Activated T-cell treated with anti-CD3 and anti-CD28 coated beads, Interleukin-2, amount 50 U/mL, for 4 hours (primary cell): ENCODE measurements at regions not wholly inside any gene's neighbourhood (a gene's known extent, or its start where the extent isn't known, plus 50 kb on each side); places are given as distances from the start of the nearest gene placed in this dataset.
"Not testable (repeated sequence)": the region's sequence is repeated elsewhere in the genome, so short reads cannot be mapped to it uniquely, and the experiment has no call there.

ENCODE experiments used
- ATAC-seq, 2 donors: fragments of 200-7000 bp; cut with Tn5 transposase; one replicate each; pipeline ENCODE4 v1.10.0; 2021
- DNase-seq: peaks from one replicate; pipeline ENCODE4 v3.0.0-alpha.2; 2020
- H3K27me3 Mint-ChIP-seq: one replicate; pipeline ENCODE4 v1.8.0; 2021; ENCODE audit warnings: low read depth, mixed read lengths
- H3K36me3 Mint-ChIP-seq: one replicate; pipeline ENCODE4 v1.8.0; 2022; ENCODE audit warnings: mixed read lengths; ENCODE audit not compliant: insufficient read depth
- H3K4me1 Mint-ChIP-seq: one replicate; pipeline ENCODE4 v1.8.0; 2021; ENCODE audit warnings: low read depth, mixed read lengths
- H3K4me3 Mint-ChIP-seq: one replicate; pipeline ENCODE4 v1.8.0; 2021; ENCODE audit warnings: mild to moderate bottlenecking, moderate library complexity, mixed read lengths
- H3K9me3 Mint-ChIP-seq: one replicate; pipeline ENCODE4 v1.8.0; 2021; ENCODE audit warnings: mixed read lengths

GRCh38 chr3:20736287-20736852 is 550.4 kb upstream of the SGO1 start:
- ATAC-seq (no peak), DNase-seq (no peak)
- Mint-ChIP-seq H3K36me3 (no peaks in the 10 kb centered on the region), H3K9me3 (no peaks in the 10 kb centered on the region), H3K4me1 (no peaks in the 10 kb centered on the region), H3K27me3 (no peaks in the 10 kb centered on the region), H3K4me3 (no peak overlapping the region)

DNA sequence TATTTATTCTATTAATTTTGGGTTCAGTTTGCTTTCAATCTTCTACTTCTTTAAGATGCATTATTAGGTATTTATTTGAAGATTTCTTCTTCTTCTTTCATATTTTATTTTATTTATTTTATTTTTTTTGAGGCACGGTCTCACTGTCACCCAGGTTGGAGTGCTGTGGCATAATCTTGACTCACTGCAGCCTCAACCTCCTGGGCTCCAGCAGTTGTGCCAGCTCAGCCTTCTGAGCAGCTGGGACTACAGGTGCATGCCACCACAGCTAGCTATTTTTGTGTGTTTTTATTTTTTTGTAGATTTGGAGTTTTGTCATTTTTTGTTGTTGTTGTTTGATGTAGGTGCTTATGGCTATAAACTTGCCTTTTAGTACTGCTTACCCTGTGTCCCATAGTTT is 543.2 kb upstream of the SGO1 start:
- H3K36me3 Mint-ChIP-seq = no peaks in the 10 kb centered on the region
- H3K4me3 Mint-ChIP-seq = no peak overlapping the region
- ATAC-seq (no peak), DNase-seq (no peak)
- H3K9me3 Mint-ChIP-seq = peaks cover 30% of the 10 kb centered on the region
- no peaks in the 10 kb centered on the region for H3K27me3 Mint-ChIP-seq
- H3K4me1 Mint-ChIP-seq = no peaks in the 10 kb centered on the region

GRCh38 chr3:20726786-20727185 is 540.8 kb upstream of the SGO1 start:
- ATAC-seq (no peak), DNase-seq (no peak)
- peaks cover 38% of the 10 kb centered on the region for H3K9me3 Mint-ChIP-seq
- no peak overlapping the region for H3K4me3 Mint-ChIP-seq
- no peaks in the 10 kb centered on the region for H3K36me3 Mint-ChIP-seq
- no peaks in the 10 kb centered on the region for H3K4me1 Mint-ChIP-seq
- no peaks in the 10 kb centered on the region for H3K27me3 Mint-ChIP-seq

DNA sequence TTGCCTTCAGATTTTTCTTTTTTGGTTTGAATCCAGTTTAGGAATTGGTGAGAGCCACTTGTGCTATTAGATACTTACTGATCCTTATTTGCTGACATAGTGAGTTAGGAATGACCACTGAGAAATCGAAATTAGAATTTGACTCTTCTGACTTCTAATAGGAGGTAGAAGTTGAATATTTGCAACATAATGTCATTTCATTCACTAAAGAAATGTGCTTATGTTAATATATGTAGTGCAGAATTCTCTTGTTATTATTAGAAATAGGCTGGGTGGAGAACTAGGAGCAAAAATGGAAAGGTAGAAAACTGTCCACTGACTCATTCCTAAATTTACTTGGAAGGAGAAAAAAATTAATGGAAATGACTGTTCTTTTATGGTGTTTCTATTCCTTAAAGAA is 538.2 kb upstream of the SGO1 start:
- peaks cover 29% of the 10 kb centered on the region for H3K9me3 Mint-ChIP-seq
- H3K27me3 Mint-ChIP-seq = no peaks in the 10 kb centered on the region
- ATAC-seq (no peak), DNase-seq (no peak)
- no peaks in the 10 kb centered on the region for H3K4me1 Mint-ChIP-seq
- no peaks in the 10 kb centered on the region for H3K36me3 Mint-ChIP-seq
- H3K4me3 Mint-ChIP-seq = no peak overlapping the region

- not testable (repeated sequence) for H3K4me3 Mint-ChIP-seq, H3K27me3 Mint-ChIP-seq, H3K4me1 Mint-ChIP-seq, ATAC-seq, DNase-seq, H3K36me3 Mint-ChIP-seq
- peaks cover 22% of the 10 kb centered on the region for H3K9me3 Mint-ChIP-seq
Observed at GRCh38 chr3:20716425-20716824, 530.4 kb upstream of the SGO1 start.

- DNase-seq (no peak), ATAC-seq (no peak)
- Mint-ChIP-seq H3K4me3 (no peak overlapping the region), H3K27me3 (no peaks in the 10 kb centered on the region), H3K4me1 (no peaks in the 10 kb centered on the region), H3K9me3 (peaks cover 26% of the 10 kb centered on the region), H3K36me3 (no peaks in the 10 kb centered on the region)
Observed at GRCh38 chr3:20701641-20702040, 515.6 kb upstream of the SGO1 start.

DNA sequence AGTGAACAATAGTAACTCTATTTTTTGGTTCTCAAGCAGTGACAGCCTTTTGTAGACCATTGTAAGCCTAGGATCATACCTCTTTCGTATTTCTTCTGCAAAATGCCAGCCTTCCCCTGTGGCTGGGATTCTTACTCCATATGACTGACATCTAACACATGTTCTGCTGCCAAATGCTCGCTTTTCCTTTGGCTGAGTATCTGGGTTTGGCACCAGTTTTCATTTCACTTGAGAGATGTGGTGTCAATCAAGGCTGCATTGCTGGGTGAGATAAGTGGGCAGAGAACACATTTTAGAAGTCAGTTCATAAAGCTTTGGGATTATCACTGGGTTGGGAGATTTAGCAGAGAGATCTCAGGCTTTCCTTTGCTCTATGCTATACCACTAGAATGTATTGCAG is 514.7 kb upstream of the SGO1 start:
- Mint-ChIP-seq H3K27me3 (no peaks in the 10 kb centered on the region), H3K4me3 (no peak overlapping the region), H3K9me3 (peaks cover 23% of the 10 kb centered on the region), H3K36me3 (no peaks in the 10 kb centered on the region), H3K4me1 (no peaks in the 10 kb centered on the region)
- DNase-seq (no peak), ATAC-seq (no peak)

DNA sequence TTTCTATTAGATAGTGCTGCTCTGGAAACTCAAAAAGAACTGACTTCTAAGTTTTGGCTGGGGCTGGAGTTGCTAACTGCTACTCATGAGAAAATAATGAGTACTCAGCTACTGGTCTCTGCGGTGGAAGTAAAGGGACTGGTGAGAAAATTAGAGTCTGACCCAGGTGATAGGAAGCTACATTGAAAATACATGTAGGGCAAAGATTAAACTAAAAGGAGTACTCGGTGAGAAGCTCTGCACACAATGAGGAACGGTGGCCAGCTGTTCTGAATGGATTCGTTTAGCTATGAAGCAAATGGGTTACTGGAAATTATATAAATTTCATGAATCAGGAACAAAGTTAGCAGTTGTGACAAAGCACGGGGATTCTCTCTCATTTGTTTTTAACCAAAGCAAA is 512.9 kb upstream of the SGO1 start:
- Mint-ChIP-seq H3K4me1 (no peaks in the 10 kb centered on the region), H3K9me3 (peaks cover 18% of the 10 kb centered on the region), H3K27me3 (no peaks in the 10 kb centered on the region), H3K4me3 (no peak overlapping the region), H3K36me3 (no peaks in the 10 kb centered on the region)
- ATAC-seq (no peak), DNase-seq (no peak)

- H3K9me3 Mint-ChIP-seq = peaks cover 10% of the 10 kb centered on the region
- no peaks in the 10 kb centered on the region for H3K4me1 Mint-ChIP-seq
- H3K27me3 Mint-ChIP-seq = no peaks in the 10 kb centered on the region
- ATAC-seq = no peak
- no peak for DNase-seq
- no peaks in the 10 kb centered on the region for H3K36me3 Mint-ChIP-seq
- no peak overlapping the region for H3K4me3 Mint-ChIP-seq
Observed at GRCh38 chr3:20696388-20697150, 510.6 kb upstream of the SGO1 start.

DNA sequence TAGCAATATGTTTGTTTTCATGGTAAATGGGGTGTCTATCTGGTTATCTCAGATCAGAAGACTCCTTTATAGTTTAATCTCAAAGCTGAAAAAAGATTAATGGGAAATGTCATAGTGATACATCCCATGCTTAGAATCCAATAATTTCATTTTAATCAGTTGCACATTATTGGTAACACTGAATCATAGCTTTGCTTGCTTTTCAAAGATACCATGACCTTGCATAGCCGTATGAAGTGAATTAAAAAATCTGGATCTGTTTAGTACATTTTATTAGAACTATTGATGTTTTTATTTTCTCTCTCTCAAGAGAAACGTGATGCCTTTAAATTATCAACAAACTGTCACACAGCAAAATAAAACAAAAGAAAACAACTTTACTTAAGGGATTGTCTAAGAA is 506.7 kb upstream of the SGO1 start:
- H3K4me1 Mint-ChIP-seq = no peaks in the 10 kb centered on the region
- DNase-seq (no peak), ATAC-seq (no peak)
- no peak overlapping the region for H3K4me3 Mint-ChIP-seq
- H3K36me3 Mint-ChIP-seq = no peaks in the 10 kb centered on the region
- H3K27me3 Mint-ChIP-seq = no peaks in the 10 kb centered on the region
- H3K9me3 Mint-ChIP-seq = peaks cover 10% of the 10 kb centered on the region

- no peak for DNase-seq
- Mint-ChIP-seq H3K4me3 (no peak overlapping the region), H3K4me1 (no peaks in the 10 kb centered on the region), H3K9me3 (peaks cover 48% of the 10 kb centered on the region), H3K27me3 (no peaks in the 10 kb centered on the region), H3K36me3 (no peaks in the 10 kb centered on the region)
- ATAC-seq = no peak
Observed at GRCh38 chr3:20683910-20684309, 497.9 kb upstream of the SGO1 start.

DNA sequence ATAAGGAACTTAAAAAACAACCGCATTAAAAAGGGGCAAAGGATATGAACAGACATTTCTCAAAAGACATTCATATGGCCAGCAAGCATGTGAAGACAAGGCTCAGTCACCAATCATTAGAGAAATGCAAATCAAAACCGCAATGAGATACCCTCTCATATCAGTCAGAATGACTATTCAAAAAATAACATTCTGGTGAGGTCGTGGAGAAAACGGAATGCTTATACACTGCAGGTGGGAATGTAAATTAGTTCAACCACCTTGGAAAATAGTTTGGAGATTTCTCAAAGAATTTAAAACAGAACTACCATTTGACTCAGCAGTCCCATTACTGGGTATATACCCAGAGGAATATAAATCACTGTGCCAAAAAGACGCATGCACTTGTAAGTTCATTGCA is 496.6 kb upstream of the SGO1 start:
- Mint-ChIP-seq H3K9me3 (peaks cover 46% of the 10 kb centered on the region), H3K27me3 (no peaks in the 10 kb centered on the region), H3K36me3 (no peaks in the 10 kb centered on the region), H3K4me3 (no peak overlapping the region), H3K4me1 (no peaks in the 10 kb centered on the region)
- DNase-seq (no peak), ATAC-seq (no peak)

DNA sequence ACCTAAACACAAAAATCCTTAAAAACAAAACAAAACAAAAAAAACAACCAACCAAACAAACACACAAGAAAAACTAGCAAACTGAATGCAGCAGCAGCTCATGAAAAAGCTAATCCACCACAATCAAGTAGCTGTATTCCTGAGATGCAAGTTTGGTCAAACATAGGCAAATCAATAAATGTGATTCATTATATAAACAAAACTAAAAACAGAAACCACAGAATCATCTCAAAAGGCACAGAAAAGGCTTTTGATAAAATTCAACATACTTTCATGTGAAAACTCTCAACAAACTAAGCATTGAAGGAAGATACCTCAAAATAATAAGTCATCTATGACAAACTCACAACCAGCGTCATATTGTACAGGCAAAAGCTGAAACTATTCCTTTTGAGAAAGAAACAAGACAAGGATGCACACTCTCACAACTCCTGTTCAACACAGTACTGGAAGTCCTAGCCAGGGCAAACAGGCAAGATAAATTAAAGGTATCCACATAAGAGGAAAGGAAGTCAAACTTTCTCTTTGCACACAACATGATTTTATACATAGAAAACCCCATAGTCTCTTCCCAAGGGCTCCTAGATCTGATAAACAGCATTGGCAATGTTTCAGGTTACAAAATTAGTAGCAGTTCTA is 495.1 kb upstream of the SGO1 start:
- Mint-ChIP-seq H3K27me3 (no peaks in the 10 kb centered on the region), H3K9me3 (peaks cover 46% of the 10 kb centered on the region), H3K4me1 (no peaks in the 10 kb centered on the region), H3K36me3 (no peaks in the 10 kb centered on the region), H3K4me3 (no peak overlapping the region)
- no peak for DNase-seq
- ATAC-seq = no peak

GRCh38 chr3:20673866-20674265 is 487.9 kb upstream of the SGO1 start:
- no peaks in the 10 kb centered on the region for H3K27me3 Mint-ChIP-seq
- peaks cover 19% of the 10 kb centered on the region for H3K9me3 Mint-ChIP-seq
- no peak for ATAC-seq
- H3K4me3 Mint-ChIP-seq = no peak overlapping the region
- H3K36me3 Mint-ChIP-seq = no peaks in the 10 kb centered on the region
- no peak for DNase-seq
- no peaks in the 10 kb centered on the region for H3K4me1 Mint-ChIP-seq

DNA sequence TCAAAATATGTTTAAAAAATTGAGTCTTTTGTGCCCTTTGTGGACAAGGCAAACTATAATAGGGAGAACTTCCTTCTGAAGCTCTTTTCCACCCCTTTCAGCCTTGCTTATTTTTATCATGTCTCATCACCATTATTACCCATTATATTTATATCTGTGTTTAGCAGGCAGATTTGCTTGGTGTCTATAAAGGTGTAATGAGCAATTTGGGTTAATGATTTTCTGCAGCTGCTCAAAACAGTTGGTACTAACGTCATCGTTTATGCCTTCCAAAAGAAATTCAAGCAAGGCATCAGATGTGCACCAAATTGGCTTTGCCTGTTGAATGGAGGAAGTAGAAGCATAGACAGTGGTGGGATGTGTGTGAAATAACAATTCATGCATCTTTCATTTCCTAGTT is 483.7 kb upstream of the SGO1 start:
- DNase-seq (no peak), ATAC-seq (no peak)
- Mint-ChIP-seq H3K4me1 (no peaks in the 10 kb centered on the region), H3K27me3 (no peaks in the 10 kb centered on the region), H3K9me3 (peaks cover 9% of the 10 kb centered on the region), H3K4me3 (no peak overlapping the region), H3K36me3 (no peaks in the 10 kb centered on the region)
